SJSA1 (cell line): ENCODE measurements at regions not wholly inside any gene's neighbourhood (a gene's known extent, or its start where the extent isn't known, plus 50 kb on each side); places are given as distances from the start of the nearest gene placed in this dataset.

Experiments used
- DNase-seq, 2 experiments: peaks; one replicate each; pipeline ENCODE4 v3.0.0-alpha.2; 2015 to 2020; ENCODE audit warnings: low spot score in 2 of 2, low read depth in 1 of 2
- H3K27ac ChIP-seq: fragments of 250-450 bp; sonication (Bioruptor Pico); 2 replicates; pipeline ENCODE4 v1.5.1; 2020; ENCODE audit warnings: mild to moderate bottlenecking, moderate library complexity
- H3K27me3 ChIP-seq: fragments of 250-450 bp; sonication (Bioruptor Pico); replicated peaks from 2 replicates; pipeline ENCODE4 v1.5.1; 2020; ENCODE audit warnings: mild to moderate bottlenecking, moderate library complexity
- H3K36me3 ChIP-seq: fragments of 250-450 bp; sonication (Bioruptor Pico); 2 replicates; pipeline ENCODE4 v1.5.1; 2020; ENCODE audit warnings: mild to moderate bottlenecking
- H3K4me1 ChIP-seq: fragments of 250-450 bp; sonication (Bioruptor Pico); replicated peaks from 2 replicates; pipeline ENCODE4 v1.6.1; 2021; ENCODE audit warnings: mild to moderate bottlenecking
- H3K4me3 ChIP-seq: fragments of 250-450 bp; sonication (Bioruptor Pico); 2 replicates; pipeline ENCODE4 v1.5.1; 2020; ENCODE audit warnings: mild to moderate bottlenecking
- H3K9me3 ChIP-seq: fragments of 250-450 bp; sonication (Bioruptor Pico); replicated peaks from 2 replicates; pipeline ENCODE4 v1.5.1; 2020; ENCODE audit warnings: mild to moderate bottlenecking

GRCh38 chr10:2992401-2993198 lies 74.7 kb upstream of the PFKP start:
- Histone ChIP-seq H3K27ac (no peak overlapping the region), H3K27me3 (no peaks in the 10 kb centered on the region), H3K9me3 (no peaks in the 10 kb centered on the region), H3K36me3 (no peaks in the 10 kb centered on the region), H3K4me3 (no peak overlapping the region), H3K4me1 (peaks cover 17% of the 10 kb centered on the region)
- DNase-seq: no peak

GRCh38 chr10:2990764-2991163 lies 76.6 kb upstream of the PFKP start:
- Histone ChIP-seq H3K4me1 (peaks cover 23% of the 10 kb centered on the region), H3K27me3 (no peaks in the 10 kb centered on the region), H3K9me3 (peaks cover 4% of the 10 kb centered on the region; the same call in 1 of the 2 replicates), H3K27ac (no peak overlapping the region), H3K4me3 (no peak overlapping the region), H3K36me3 (no peaks in the 10 kb centered on the region)
- DNase-seq: no peak

GRCh38 chr10:2989292-2989947 lies 77.9 kb upstream of the PFKP start:
- Histone ChIP-seq H3K27ac (no peak overlapping the region), H3K4me1 (peaks cover 22% of the 10 kb centered on the region), H3K36me3 (no peaks in the 10 kb centered on the region), H3K4me3 (no peak overlapping the region), H3K27me3 (no peaks in the 10 kb centered on the region), H3K9me3 (peaks cover 4% of the 10 kb centered on the region; the same call in 1 of the 2 replicates)
- DNase-seq: no peak

- H3K27ac ChIP-seq: no peak overlapping the region
- DNase-seq: no peak
- H3K4me1 ChIP-seq: peaks cover 21% of the 10 kb centered on the region
- no peaks in the 10 kb centered on the region for H3K36me3 ChIP-seq
- H3K27me3 ChIP-seq: no peaks in the 10 kb centered on the region
- H3K4me3 ChIP-seq: no peak overlapping the region
- H3K9me3 ChIP-seq: peaks cover 4% of the 10 kb centered on the region; the same call in 1 of the 2 replicates
Observed at GRCh38 chr10:2987185-2987768, 80.1 kb upstream of the PFKP start.

GRCh38 chr10:2986391-2986801 lies 81.0 kb upstream of the PFKP start:
- Histone ChIP-seq H3K4me3 (no peak overlapping the region), H3K9me3 (peaks cover 4% of the 10 kb centered on the region; the same call in 1 of the 2 replicates), H3K36me3 (no peaks in the 10 kb centered on the region), H3K27ac (0 out of 2 replicates have a peak overlapping the region, but pooled peaks have one; percentile 25), H3K27me3 (no peaks in the 10 kb centered on the region), H3K4me1 (peaks cover 28% of the 10 kb centered on the region)
- DNase-seq: no peak

GRCh38 chr10:2985729-2986232 lies 81.6 kb upstream of the PFKP start:
- DNase-seq: peak; percentile 48 to 69
- H3K27ac ChIP-seq: peak overlapping the region; percentile 25; the same call in 1 of the 2 replicates
- H3K9me3 ChIP-seq: peaks cover 4% of the 10 kb centered on the region; the same call in 1 of the 2 replicates
- peaks cover 31% of the 10 kb centered on the region for H3K4me1 ChIP-seq
- H3K4me3 ChIP-seq: no peak overlapping the region
- no peaks in the 10 kb centered on the region for H3K27me3 ChIP-seq
- H3K36me3 ChIP-seq: no peaks in the 10 kb centered on the region

- DNase-seq: peak in 1 of 2 experiments; percentile 27
- Histone ChIP-seq H3K27ac (no peak overlapping the region), H3K27me3 (no peaks in the 10 kb centered on the region), H3K9me3 (peaks cover 4% of the 10 kb centered on the region; the same call in 1 of the 2 replicates), H3K36me3 (no peaks in the 10 kb centered on the region), H3K4me3 (no peak overlapping the region), H3K4me1 (peaks cover 42% of the 10 kb centered on the region)
Observed at GRCh38 chr10:2984682-2985081, 82.7 kb upstream of the PFKP start.

GRCh38 chr10:2982146-2982545 lies 85.2 kb upstream of the PFKP start:
- DNase-seq: no peak
- Histone ChIP-seq H3K27ac (peak overlapping the region; percentile 94), H3K4me1 (peaks cover 54% of the 10 kb centered on the region), H3K36me3 (no peaks in the 10 kb centered on the region), H3K9me3 (peaks cover 4% of the 10 kb centered on the region; the same call in 1 of the 2 replicates), H3K27me3 (no peaks in the 10 kb centered on the region), H3K4me3 (peak overlapping the region; percentile 32)

GRCh38 chr10:2981361-2981801 lies 86.0 kb upstream of the PFKP start:
- peak in 1 of 2 experiments; percentile 91 for DNase-seq
- H3K4me1 ChIP-seq: peaks cover 54% of the 10 kb centered on the region
- H3K4me3 ChIP-seq: peak overlapping the region; percentile 32
- H3K9me3 ChIP-seq: peaks cover 4% of the 10 kb centered on the region; the same call in 1 of the 2 replicates
- H3K36me3 ChIP-seq: no peaks in the 10 kb centered on the region
- peak overlapping the region; percentile 94 for H3K27ac ChIP-seq
- no peaks in the 10 kb centered on the region for H3K27me3 ChIP-seq

- peak overlapping the region; percentile 32 for H3K4me3 ChIP-seq
- peak overlapping the region; percentile 94 for H3K27ac ChIP-seq
- H3K9me3 ChIP-seq: peaks cover under 1% of the 10 kb centered on the region; the same call in 1 of the 2 replicates
- peak; percentile 94 to 98 for DNase-seq
- H3K27me3 ChIP-seq: no peaks in the 10 kb centered on the region
- no peaks in the 10 kb centered on the region for H3K36me3 ChIP-seq
- peaks cover 49% of the 10 kb centered on the region for H3K4me1 ChIP-seq
Observed at GRCh38 chr10:2980791-2981360, 86.5 kb upstream of the PFKP start.

GRCh38 chr10:2980116-2980515 lies 87.2 kb upstream of the PFKP start:
- Histone ChIP-seq H3K27ac (peak overlapping the region; percentile 94), H3K36me3 (no peaks in the 10 kb centered on the region), H3K4me1 (peaks cover 42% of the 10 kb centered on the region), H3K9me3 (no peaks in the 10 kb centered on the region), H3K27me3 (no peaks in the 10 kb centered on the region), H3K4me3 (no peak overlapping the region; the same call in 1 of the 2 replicates)
- DNase-seq: peak; percentile 62 to 81

- H3K4me1 ChIP-seq: peaks cover 42% of the 10 kb centered on the region
- H3K9me3 ChIP-seq: no peaks in the 10 kb centered on the region
- H3K27ac ChIP-seq: peak overlapping the region; percentile 94
- peak in 1 of 2 experiments; percentile 52 for DNase-seq
- H3K27me3 ChIP-seq: no peaks in the 10 kb centered on the region
- no peak overlapping the region for H3K4me3 ChIP-seq
- H3K36me3 ChIP-seq: no peaks in the 10 kb centered on the region
Observed at GRCh38 chr10:2979306-2979705, 88.0 kb upstream of the PFKP start.

GRCh38 chr10:2978574-2979273 lies 88.6 kb upstream of the PFKP start:
- Histone ChIP-seq H3K9me3 (no peaks in the 10 kb centered on the region), H3K4me3 (no peak overlapping the region), H3K36me3 (no peaks in the 10 kb centered on the region), H3K27me3 (no peaks in the 10 kb centered on the region), H3K4me1 (peaks cover 42% of the 10 kb centered on the region), H3K27ac (peak overlapping the region; percentile 94)
- DNase-seq: no peak
